ENCODE measurements at regions not wholly inside any gene's neighbourhood (a gene's known extent, or its start where the extent isn't known, plus 50 kb on each side); places are given as distances from the start of the nearest gene placed in this dataset.

- TF ChIP-seq CTCF (IDR thresholded peaks at IDR 0.05) (no peak), POLR2A (IDR thresholded peaks at IDR 0.05) (no peak)
These were observed 200.7 kb upstream of the NPSR1 start for GRCh38 chr7:34457329-34457728.

Measured in testis (tissue), 2 donors.